ENCODE measurements at regions not wholly inside any gene's neighbourhood (a gene's known extent, or its start where the extent isn't known, plus 50 kb on each side); places are given as distances from the start of the nearest gene placed in this dataset.

- DNase-seq (ENCODE audit: low read depth), result no peak
- TF ChIP-seq, protein P1, sequence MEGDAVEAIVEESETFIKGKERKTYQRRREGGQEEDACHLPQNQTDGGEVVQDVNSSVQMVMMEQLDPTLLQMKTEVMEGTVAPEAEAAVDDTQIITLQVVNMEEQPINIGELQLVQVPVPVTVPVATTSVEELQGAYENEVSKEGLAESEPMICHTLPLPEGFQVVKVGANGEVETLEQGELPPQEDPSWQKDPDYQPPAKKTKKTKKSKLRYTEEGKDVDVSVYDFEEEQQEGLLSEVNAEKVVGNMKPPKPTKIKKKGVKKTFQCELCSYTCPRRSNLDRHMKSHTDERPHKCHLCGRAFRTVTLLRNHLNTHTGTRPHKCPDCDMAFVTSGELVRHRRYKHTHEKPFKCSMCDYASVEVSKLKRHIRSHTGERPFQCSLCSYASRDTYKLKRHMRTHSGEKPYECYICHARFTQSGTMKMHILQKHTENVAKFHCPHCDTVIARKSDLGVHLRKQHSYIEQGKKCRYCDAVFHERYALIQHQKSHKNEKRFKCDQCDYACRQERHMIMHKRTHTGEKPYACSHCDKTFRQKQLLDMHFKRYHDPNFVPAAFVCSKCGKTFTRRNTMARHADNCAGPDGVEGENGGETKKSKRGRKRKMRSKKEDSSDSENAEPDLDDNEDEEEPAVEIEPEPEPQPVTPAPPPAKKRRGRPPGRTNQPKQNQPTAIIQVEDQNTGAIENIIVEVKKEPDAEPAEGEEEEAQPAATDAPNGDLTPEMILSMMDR (conservative IDR thresholded peaks at IDR 0.05; ENCODE audit: low read depth, low read length), result no peak
- H3K4me3 ChIP-seq (ENCODE audit: low read depth, low read length), result no peak overlapping the region
Measured at GRCh38 chr10:108812906-108813305, 1110.4 kb downstream of the XPNPEP1 start.

- TF ChIP-seq, protein P1 (conservative IDR thresholded peaks at IDR 0.05; ENCODE audit: low read depth, low read length), result no peak
Measured at GRCh38 chr10:108812296-108812695, 1111.0 kb downstream of the XPNPEP1 start.

GRCh38 chr10:108808228-108808627 is 1115.1 kb downstream of the XPNPEP1 start:
- no peak for DNase-seq (ENCODE audit: low read depth)
- no peak overlapping the region for H3K4me3 ChIP-seq (ENCODE audit: low read depth, low read length)
- TF ChIP-seq, protein P1 (conservative IDR thresholded peaks at IDR 0.05; ENCODE audit: low read depth, low read length), result no peak

More at GRCh38 chr10:108812296-108812695, 1111.0 kb downstream of the XPNPEP1 start:
- no peak overlapping the region for H3K4me3 ChIP-seq (ENCODE audit: low read depth, low read length)
- no peak for DNase-seq (ENCODE audit: low read depth)

GRCh38 chr10:108801775-108802517 is 1121.4 kb downstream of the XPNPEP1 start:
- H3K4me3 ChIP-seq (ENCODE audit: low read depth, low read length), result no peak overlapping the region
- peak; percentile 90 for DNase-seq (ENCODE audit: low read depth)
- TF ChIP-seq, protein P1 (conservative IDR thresholded peaks at IDR 0.05; ENCODE audit: low read depth, low read length), result no peak

DNA sequence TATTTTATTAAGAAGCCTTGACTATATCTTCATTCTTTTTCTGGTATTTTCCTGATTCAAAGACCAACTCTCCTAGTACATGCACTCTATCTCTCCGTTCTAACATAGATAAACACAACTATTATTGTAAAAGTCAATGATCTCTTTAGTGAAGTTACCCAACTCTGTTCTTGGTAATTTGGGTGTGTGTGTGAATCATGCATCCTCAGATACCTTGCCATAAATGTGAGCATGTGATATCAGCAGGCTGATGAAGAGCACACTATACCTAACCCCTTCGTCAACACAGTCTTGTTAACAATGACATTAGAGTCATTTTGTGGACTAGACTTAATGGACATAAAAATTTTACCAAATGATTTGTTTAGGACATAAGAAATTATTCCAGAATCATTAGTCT is 1122.1 kb downstream of the XPNPEP1 start:
- DNase-seq (ENCODE audit: low read depth), result no peak
- TF ChIP-seq, protein P1 (conservative IDR thresholded peaks at IDR 0.05; ENCODE audit: low read depth, low read length), result no peak
- no peak overlapping the region for H3K4me3 ChIP-seq (ENCODE audit: low read depth, low read length)

DNA sequence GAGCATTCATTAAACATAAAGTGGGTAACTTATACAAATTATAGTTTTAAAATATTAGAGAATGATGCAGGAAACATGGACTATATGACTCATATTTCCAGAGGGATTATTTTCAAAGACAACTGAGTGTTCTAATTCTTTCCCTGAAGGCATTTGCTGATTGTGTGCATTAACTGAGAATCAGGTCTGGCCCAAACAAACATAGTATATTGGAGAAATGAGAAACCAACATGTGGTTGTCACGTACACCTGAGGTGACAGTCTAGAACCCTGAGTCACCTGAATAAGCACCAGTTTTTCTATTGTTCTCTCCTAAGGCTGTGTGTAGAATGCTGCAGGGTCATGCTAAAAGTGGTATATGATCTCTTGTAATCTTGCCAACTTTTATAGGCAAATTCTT is 1125.7 kb downstream of the XPNPEP1 start:
- H3K4me3 ChIP-seq (ENCODE audit: low read depth, low read length), result no peak overlapping the region
- no peak for DNase-seq (ENCODE audit: low read depth)
- TF ChIP-seq, protein P1 (conservative IDR thresholded peaks at IDR 0.05; ENCODE audit: low read depth, low read length), result no peak
